Lower leg skin (tissue), 3 donors: ENCODE measurements at regions not wholly inside any gene's neighbourhood (a gene's known extent, or its start where the extent isn't known, plus 50 kb on each side); places are given as distances from the start of the nearest gene placed in this dataset.

Source experiments
- POLR2A ChIP-seq, 2 donors: fragments of 450-650 bp; IDR thresholded peaks; one replicate each; pipeline ENCODE4 v1.6.1; 2016 to 2017; ENCODE audit warnings: antibody characterized with exemption in 2 of 2, mild to moderate bottlenecking in 1 of 2, moderate library complexity in 1 of 2
- TF ChIP-seq, protein P1 (sequence below), 3 donors: fragments of 450-650 bp; IDR thresholded peaks; one replicate each; pipeline ENCODE4 v1.5.1; 2016; ENCODE audit warnings: antibody characterized with exemption in 3 of 3, mild to moderate bottlenecking in 3 of 3, moderate library complexity in 2 of 3

- no peak for TF ChIP-seq POLR2A (IDR thresholded peaks at IDR 0.05)
- TF ChIP-seq, protein P1, sequence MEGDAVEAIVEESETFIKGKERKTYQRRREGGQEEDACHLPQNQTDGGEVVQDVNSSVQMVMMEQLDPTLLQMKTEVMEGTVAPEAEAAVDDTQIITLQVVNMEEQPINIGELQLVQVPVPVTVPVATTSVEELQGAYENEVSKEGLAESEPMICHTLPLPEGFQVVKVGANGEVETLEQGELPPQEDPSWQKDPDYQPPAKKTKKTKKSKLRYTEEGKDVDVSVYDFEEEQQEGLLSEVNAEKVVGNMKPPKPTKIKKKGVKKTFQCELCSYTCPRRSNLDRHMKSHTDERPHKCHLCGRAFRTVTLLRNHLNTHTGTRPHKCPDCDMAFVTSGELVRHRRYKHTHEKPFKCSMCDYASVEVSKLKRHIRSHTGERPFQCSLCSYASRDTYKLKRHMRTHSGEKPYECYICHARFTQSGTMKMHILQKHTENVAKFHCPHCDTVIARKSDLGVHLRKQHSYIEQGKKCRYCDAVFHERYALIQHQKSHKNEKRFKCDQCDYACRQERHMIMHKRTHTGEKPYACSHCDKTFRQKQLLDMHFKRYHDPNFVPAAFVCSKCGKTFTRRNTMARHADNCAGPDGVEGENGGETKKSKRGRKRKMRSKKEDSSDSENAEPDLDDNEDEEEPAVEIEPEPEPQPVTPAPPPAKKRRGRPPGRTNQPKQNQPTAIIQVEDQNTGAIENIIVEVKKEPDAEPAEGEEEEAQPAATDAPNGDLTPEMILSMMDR (IDR thresholded peaks at IDR 0.05), result no peak
Measured at GRCh38 chrX:45750639-45751038, 550.0 kb upstream of the DIPK2B start.
